ENCODE measurements at regions not wholly inside any gene's neighbourhood (a gene's known extent, or its start where the extent isn't known, plus 50 kb on each side); places are given as distances from the start of the nearest gene placed in this dataset.

DNA sequence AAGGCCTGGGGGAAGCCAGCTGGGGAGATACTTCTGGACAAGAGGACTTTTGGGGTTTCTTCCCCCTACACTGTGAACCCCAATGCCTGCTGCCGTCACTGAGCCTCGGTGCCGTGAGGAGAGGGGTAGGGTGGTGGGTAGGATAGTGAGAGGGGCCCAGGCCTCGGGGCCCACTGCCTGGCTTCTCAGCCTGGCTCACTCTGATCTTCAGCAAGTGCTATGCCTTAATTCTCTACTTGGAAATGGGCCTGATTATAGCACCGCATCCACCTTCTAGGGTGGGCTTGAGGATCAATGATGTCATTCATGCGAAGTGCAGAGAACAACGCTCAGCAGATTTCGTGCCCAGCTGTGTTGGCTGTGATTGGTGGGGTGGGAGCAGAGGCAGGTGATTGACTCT, 76.7 kb upstream of the NECTIN1 start:
- TF ChIP-seq POLR2A (IDR thresholded peaks at IDR 0.05; ENCODE audit: low read depth, low read length) (no peak), POLR2AphosphoS5 (IDR thresholded peaks at IDR 0.05; ENCODE audit: insufficient read depth, low read depth, low read length) (no peak), EZH2 (IDR thresholded peaks at IDR 0.05; ENCODE audit: borderline replicate concordance, low read depth, low read length, severe bottlenecking) (no peak), MAX (IDR thresholded peaks at IDR 0.05; ENCODE audit: insufficient read depth, insufficient read length) (no peak), FOS (IDR thresholded peaks at IDR 0.05; ENCODE audit: borderline replicate concordance, insufficient read depth, low read length) (no peak), JUN (IDR thresholded peaks at IDR 0.05; ENCODE audit: borderline replicate concordance, insufficient read depth, insufficient read length, low read depth) (no peak), GATA2 (IDR thresholded peaks at IDR 0.05; ENCODE audit: insufficient read depth, insufficient read length, low read depth, low read length) (no peak), MYC (IDR thresholded peaks at IDR 0.05; ENCODE audit: low read depth, low read length) (no peak)
- TF ChIP-seq, protein P1, sequence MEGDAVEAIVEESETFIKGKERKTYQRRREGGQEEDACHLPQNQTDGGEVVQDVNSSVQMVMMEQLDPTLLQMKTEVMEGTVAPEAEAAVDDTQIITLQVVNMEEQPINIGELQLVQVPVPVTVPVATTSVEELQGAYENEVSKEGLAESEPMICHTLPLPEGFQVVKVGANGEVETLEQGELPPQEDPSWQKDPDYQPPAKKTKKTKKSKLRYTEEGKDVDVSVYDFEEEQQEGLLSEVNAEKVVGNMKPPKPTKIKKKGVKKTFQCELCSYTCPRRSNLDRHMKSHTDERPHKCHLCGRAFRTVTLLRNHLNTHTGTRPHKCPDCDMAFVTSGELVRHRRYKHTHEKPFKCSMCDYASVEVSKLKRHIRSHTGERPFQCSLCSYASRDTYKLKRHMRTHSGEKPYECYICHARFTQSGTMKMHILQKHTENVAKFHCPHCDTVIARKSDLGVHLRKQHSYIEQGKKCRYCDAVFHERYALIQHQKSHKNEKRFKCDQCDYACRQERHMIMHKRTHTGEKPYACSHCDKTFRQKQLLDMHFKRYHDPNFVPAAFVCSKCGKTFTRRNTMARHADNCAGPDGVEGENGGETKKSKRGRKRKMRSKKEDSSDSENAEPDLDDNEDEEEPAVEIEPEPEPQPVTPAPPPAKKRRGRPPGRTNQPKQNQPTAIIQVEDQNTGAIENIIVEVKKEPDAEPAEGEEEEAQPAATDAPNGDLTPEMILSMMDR (IDR thresholded peaks at IDR 0.05; ENCODE audit: extremely low read depth in 1 of 2, insufficient read depth in 1 of 2, low read depth in 1 of 2, low read length in 2 of 2) = no peak
- no peaks in the 10 kb centered on the region for H3K27me3 ChIP-seq (ENCODE audit: control insufficient read depth in 2 of 2, insufficient read depth in 2 of 2, low read length in 2 of 2)
- dilution Hi-C loops (cut with MboI; ENCODE audit: extremely low pct_ligation_motif_present, low sequenced_read_pairs) (no loop called here), intact Hi-C loops (cut with micrococcal nuclease) (no loop called here)
- no peak overlapping the region for H3K4me2 ChIP-seq (ENCODE audit: insufficient read depth, low read length)
- DNase-seq (ENCODE audit: low read depth, low spot score) (no peak), FAIRE-seq (no peak)
- ChIA-PET POLR2A (no interaction called here), CTCF (no interaction called here)
- no peak overlapping the region for H3K9ac ChIP-seq (replicated peaks; ENCODE audit: extremely low read depth, insufficient read depth, low read length)
- H3K4me3 ChIP-seq (replicated peaks in 1 of 3; ENCODE audit: insufficient read depth in 1 of 3, low read depth in 1 of 3, low read length in 3 of 3) = no peak overlapping the region
- no peaks in the 10 kb centered on the region for H3K9me1 ChIP-seq (replicated peaks; ENCODE audit: control insufficient read depth, extremely low read depth, insufficient read depth, low read length)
- H3K36me3 ChIP-seq (ENCODE audit: control insufficient read depth in 2 of 2, extremely low read depth in 1 of 2, insufficient read depth in 2 of 2, low read length in 2 of 2) = no peaks in the 10 kb centered on the region
- no peaks in the 10 kb centered on the region for H3K79me2 ChIP-seq (ENCODE audit: control insufficient read depth, insufficient read depth, low read length)
- no peak overlapping the region for H3K27ac ChIP-seq (ENCODE audit: insufficient read depth, low read depth, low read length)
- no peak overlapping the region for H2AFZ ChIP-seq (ENCODE audit: low read depth, low read length)
- no peaks in the 10 kb centered on the region for H4K20me1 ChIP-seq (replicated peaks; ENCODE audit: control insufficient read depth, extremely low read depth, insufficient read depth, low read length)
- H3K9me3 ChIP-seq (replicated peaks; ENCODE audit: control insufficient read depth, insufficient read depth, low read length) = no peaks in the 10 kb centered on the region
- BruUV-seq (replicated peaks) = no TSS peak
- H3K4me1 ChIP-seq (ENCODE audit: control insufficient read depth, extremely low read depth, insufficient read depth, low read length) = no peaks in the 10 kb centered on the region

Measured in endothelial cell of umbilical vein (primary cell).